IMR-90 (cell line): ENCODE measurements at regions not wholly inside any gene's neighbourhood (a gene's known extent, or its start where the extent isn't known, plus 50 kb on each side); places are given as distances from the start of the nearest gene placed in this dataset.

Experiments used
- ATAC-seq: fragments of 200-7000 bp; cut with Tn5 transposase; 2 replicates; pipeline ENCODE4 v1.9.1; 2020; ENCODE audit warnings: low read depth, mild to moderate bottlenecking, moderate library complexity
- BruUV-seq: library from RNA; stranded (reverse); fragments of 400-500 nt; replicated peaks from 2 replicates; lab custom pipeline; 2021; lab: Mats Ljungman, UMichigan
- CTCF ChIA-PET: fragments of 300-600 bp; formaldehyde crosslinking; extraction: SDS; loops from one replicate; lab custom pipeline; 2021; ENCODE audit warnings: antibody characterized with exemption; lab: Yijun Ruan, JAX
- POLR2A ChIA-PET: fragments of 300-600 bp; sonication (Branson Sonifier 250); formaldehyde crosslinking; loops from one replicate; lab custom pipeline; 2022; ENCODE audit warnings: antibody characterized with exemption; ENCODE audit not compliant: unreplicated experiment; lab: Charles Lee
- DNase-seq: peaks from one replicate; pipeline ENCODE4 v3.0.0; 2013
- H2AFZ ChIP-seq: replicated peaks from 2 replicates; pipeline ENCODE3; 2013; ENCODE audit warnings: low read length, mild to moderate bottlenecking; ENCODE audit not compliant: poor library complexity
- H2AK5ac ChIP-seq: 2 replicates; pipeline ENCODE4 v1.6.1; 2013; ENCODE audit warnings: low read depth, low read length, inconsistent platforms
- H2AK9ac ChIP-seq: replicated peaks from 2 replicates; pipeline ENCODE3; 2013; ENCODE audit warnings: mild to moderate bottlenecking, low read depth, low read length, moderate library complexity; ENCODE audit not compliant: poor library complexity
- H2BK120ac ChIP-seq: 2 replicates; pipeline ENCODE4 v1.6.1; 2013; ENCODE audit warnings: low read depth, low read length, inconsistent platforms
- H2BK15ac ChIP-seq: 3 replicates; pipeline ENCODE4 v1.6.1; 2013; ENCODE audit warnings: low read depth, low read length, inconsistent platforms
- H2BK20ac ChIP-seq: 2 replicates; pipeline ENCODE4 v1.6.1; 2013; ENCODE audit warnings: low read depth, mild to moderate bottlenecking, inconsistent platforms, low read length, moderate library complexity
- H2BK5ac ChIP-seq: 2 replicates; pipeline ENCODE4 v1.6.1; 2013; ENCODE audit warnings: mild to moderate bottlenecking, low read depth, low read length, inconsistent platforms; ENCODE audit not compliant: poor library complexity, severe bottlenecking
- H3K14ac ChIP-seq: replicated peaks from 2 replicates; pipeline ENCODE4 v1.6.1; 2013; ENCODE audit warnings: low read depth, low read length, inconsistent platforms
- H3K18ac ChIP-seq: 2 replicates; pipeline ENCODE4 v1.6.1; 2013; ENCODE audit warnings: low read depth, low read length, control low read depth
- H3K23ac ChIP-seq: 2 replicates; pipeline ENCODE4 v1.6.1; 2013; ENCODE audit warnings: low read depth, low read length, inconsistent platforms
- H3K27ac ChIP-seq: 2 replicates; pipeline ENCODE4 v1.5.1; 2013; ENCODE audit warnings: mild to moderate bottlenecking, control low read depth, low read length; ENCODE audit not compliant: insufficient read depth
- H3K27me3 ChIP-seq: 2 replicates; pipeline ENCODE4 v1.6.1; 2013; ENCODE audit warnings: low read length; ENCODE audit not compliant: control insufficient read depth, insufficient read depth
- H3K36me3 ChIP-seq: 2 replicates; pipeline ENCODE4 v1.6.1; 2013; ENCODE audit warnings: low read length, mixed read lengths; ENCODE audit not compliant: control insufficient read depth, insufficient read depth
- H3K4ac ChIP-seq: 2 replicates; pipeline ENCODE4 v1.6.1; 2013; ENCODE audit warnings: low read depth, low read length, inconsistent platforms
- H3K4me1 ChIP-seq: 2 replicates; pipeline ENCODE4 v1.6.1; 2013; ENCODE audit warnings: low read length, mixed read lengths; ENCODE audit not compliant: control insufficient read depth, insufficient read depth
- H3K4me2 ChIP-seq: 2 replicates; pipeline ENCODE4 v1.6.1; 2013; ENCODE audit warnings: low read depth, mild to moderate bottlenecking, control low read depth, low read length, moderate library complexity
- H3K4me3 ChIP-seq: 2 replicates; pipeline ENCODE4 v1.5.1; 2013; ENCODE audit warnings: low read depth, mild to moderate bottlenecking, control low read depth, low read length, moderate library complexity; ENCODE audit not compliant: insufficient read depth
- H3K56ac ChIP-seq: 2 replicates; pipeline ENCODE4 v1.6.1; 2013; ENCODE audit warnings: low read length, inconsistent platforms; ENCODE audit not compliant: insufficient read depth; ENCODE audit errors: extremely low read depth
- H3K79me1 ChIP-seq, 2 experiments: 2 replicates each; pipeline ENCODE4 v1.6.1; 2013; ENCODE audit warnings: low read length in 2 of 2, inconsistent platforms in 1 of 2, low read depth in 1 of 2
- H3K9ac ChIP-seq: 2 replicates; pipeline ENCODE4 v1.6.1; 2013; ENCODE audit warnings: low read depth, low read length, control low read depth
- H3K9me1 ChIP-seq: 2 replicates; pipeline ENCODE4 v1.6.1; 2013; ENCODE audit warnings: low read length, inconsistent platforms; ENCODE audit not compliant: insufficient read depth
- H3K9me3 ChIP-seq: 2 replicates; pipeline ENCODE4 v1.6.1; 2013; ENCODE audit warnings: low read length; ENCODE audit not compliant: control insufficient read depth, insufficient read depth
- H4K20me1 ChIP-seq: 2 replicates; pipeline ENCODE4 v1.6.1; 2013; ENCODE audit warnings: low read length, inconsistent platforms; ENCODE audit not compliant: insufficient read depth
- H4K5ac ChIP-seq: 2 replicates; pipeline ENCODE4 v1.6.1; 2013; ENCODE audit warnings: mild to moderate bottlenecking, low read depth, low read length, control low read depth
- H4K8ac ChIP-seq, 2 experiments: 2 replicates each; pipeline ENCODE4 v1.6.1; 2013; ENCODE audit warnings: low read depth in 2 of 2, low read length in 2 of 2, control low read depth in 1 of 2, inconsistent platforms in 1 of 2
- H4K91ac ChIP-seq: 2 replicates; pipeline ENCODE4 v1.6.1; 2013; ENCODE audit warnings: low read depth, low read length, inconsistent platforms; ENCODE audit not compliant: insufficient read depth
- BHLHE40 ChIP-seq: fragments of 150-350 bp; IDR thresholded peaks from 2 replicates; pipeline ENCODE4 v1.6.1; 2016; ENCODE audit warnings: mild to moderate bottlenecking, low read depth, low read length
- CHD1 ChIP-seq: IDR thresholded peaks from 2 replicates; pipeline ENCODE4 v1.6.1; 2012; ENCODE audit warnings: low read depth, low read length, improper control_type of control experiment
- ELK1 ChIP-seq: fragments of 150-350 bp; IDR thresholded peaks from 2 replicates; pipeline ENCODE4 v1.6.1; 2016; ENCODE audit warnings: low read depth, mild to moderate bottlenecking, low read length, moderate library complexity, borderline replicate concordance
- MAFK ChIP-seq: IDR thresholded peaks from 2 replicates; pipeline ENCODE4 v1.6.1; 2012; ENCODE audit warnings: low read depth, low read length, improper control_type of control experiment
- MXI1 ChIP-seq: IDR thresholded peaks from 2 replicates; pipeline ENCODE4 v1.6.1; 2012; ENCODE audit warnings: low read depth, mild to moderate bottlenecking, low read length, moderate library complexity, borderline replicate concordance
- NFE2L2 ChIP-seq: fragments of 150-350 bp; IDR thresholded peaks from 2 replicates; pipeline ENCODE4 v1.6.1; 2016; ENCODE audit warnings: low read depth, mild to moderate bottlenecking, low read length
- POLR2A ChIP-seq: IDR thresholded peaks from 2 replicates; pipeline ENCODE4 v1.6.1; 2012; ENCODE audit warnings: mild to moderate bottlenecking, low read depth, low read length
- RCOR1 ChIP-seq: IDR thresholded peaks from 2 replicates; pipeline ENCODE4 v1.6.1; 2012; ENCODE audit warnings: mild to moderate bottlenecking, low read length, improper control_type of control experiment; ENCODE audit not compliant: insufficient replicate concordance
- RFX5 ChIP-seq: IDR thresholded peaks from 2 replicates; pipeline ENCODE4 v1.8.0; 2012; ENCODE audit warnings: low read depth, mild to moderate bottlenecking, low read length, moderate library complexity
- WGBS, 2 experiments: methylation state at CpG; one replicate each; pipeline versions ENCODE4 v1.1.5 to v1.1.7; 2013; ENCODE audit warnings: missing lambda C conversion rate in 2 of 2; ENCODE audit not compliant: insufficient read length in 1 of 2; ENCODE audit errors: extremely low coverage in 2 of 2; 5-methylcytosine and 5-hydroxymethylcytosine counted together
- dilution Hi-C: fragments of 300-500 bp; cut with HindIII; formaldehyde crosslinking; loops from one replicate; pipeline ENCODE4 v1.14.3; 2018; ENCODE audit warnings: low sequenced_read_pairs; ENCODE audit not compliant: unreplicated experiment
- in situ Hi-C: fragments of 300-500 bp; cut with MboI; formaldehyde crosslinking; loops from 3 replicates; pipeline ENCODE4 v1.14.3; 2019; ENCODE audit warnings: low sequenced_read_pairs, inconsistent platforms, mixed read lengths
- intact Hi-C: fragments of 100-400 bp; cut with micrococcal nuclease; formaldehyde crosslinking; loops from 2 replicates; pipeline ENCODE4 v1.10.0; 2022
- TF ChIP-seq, protein P1 (sequence below): fragments of 150-350 bp; IDR thresholded peaks from 2 replicates; pipeline ENCODE4 v1.6.1; 2017; ENCODE audit warnings: mild to moderate bottlenecking, antibody characterized with exemption, low read length, low read depth
- TF ChIP-seq, protein P2 (sequence below): conservative IDR thresholded peaks from 2 replicates; pipeline ENCODE4 v1.5.1; 2012; ENCODE audit warnings: mild to moderate bottlenecking, low read depth, low read length, improper control_type of control experiment

DNA sequence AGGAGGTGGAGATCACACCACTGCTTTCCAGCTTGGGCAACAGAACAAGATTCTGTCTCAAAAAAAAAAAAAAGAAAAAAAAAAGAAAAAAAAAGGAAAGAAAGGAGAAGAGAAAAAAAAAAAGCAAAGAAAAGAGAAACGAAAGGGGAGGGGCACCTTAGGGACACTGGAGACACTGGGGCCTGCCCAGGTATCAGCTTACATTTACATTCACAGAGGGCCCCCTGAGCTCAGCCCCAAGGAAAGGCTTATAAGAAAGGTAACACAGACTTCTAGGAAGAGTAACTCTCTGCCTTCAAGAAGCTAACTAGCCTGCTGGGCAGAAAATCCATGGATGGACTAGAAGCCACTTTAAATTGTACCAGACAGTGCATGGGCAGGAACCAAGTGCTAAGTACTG is 108.8 kb downstream of the NPY start:
- Histone ChIP-seq H2BK5ac (no peak overlapping the region), H3K27ac (no peak overlapping the region), H2AFZ (no peak overlapping the region), H3K9ac (no peak overlapping the region), H2AK9ac (no peak overlapping the region), H3K4me2 (no peak overlapping the region), H3K4me1 (no peaks in the 10 kb centered on the region), H4K91ac (no peak overlapping the region), H2BK20ac (no peak overlapping the region), H3K79me1 (no peaks in the 10 kb centered on the region), H4K20me1 (no peaks in the 10 kb centered on the region), H2AK5ac (no peak overlapping the region), H3K27me3 (0 out of 2 replicates have a peak, but pooled peaks cover 1% of the 10 kb centered on the region), H3K9me1 (no peaks in the 10 kb centered on the region), H3K4ac (no peak overlapping the region), H3K18ac (no peak overlapping the region), H3K9me3 (no peaks in the 10 kb centered on the region), H2BK120ac (no peak overlapping the region), H4K5ac (no peak overlapping the region), H3K14ac (no peak overlapping the region), H3K4me3 (no peak overlapping the region), H3K36me3 (no peaks in the 10 kb centered on the region), H3K56ac (no peak overlapping the region), H3K23ac (no peak overlapping the region), H4K8ac (no peak overlapping the region), H2BK15ac (no peak overlapping the region)
- DNase-seq (no peak), ATAC-seq (no peak)
- no TSS peak for BruUV-seq
- TF ChIP-seq NFE2L2 (no peak), MAFK (no peak), POLR2A (no peak), RCOR1 (no peak), MXI1 (no peak), ELK1 (no peak), RFX5 (no peak), BHLHE40 (no peak), CHD1 (no peak)
- TF ChIP-seq, protein P1, sequence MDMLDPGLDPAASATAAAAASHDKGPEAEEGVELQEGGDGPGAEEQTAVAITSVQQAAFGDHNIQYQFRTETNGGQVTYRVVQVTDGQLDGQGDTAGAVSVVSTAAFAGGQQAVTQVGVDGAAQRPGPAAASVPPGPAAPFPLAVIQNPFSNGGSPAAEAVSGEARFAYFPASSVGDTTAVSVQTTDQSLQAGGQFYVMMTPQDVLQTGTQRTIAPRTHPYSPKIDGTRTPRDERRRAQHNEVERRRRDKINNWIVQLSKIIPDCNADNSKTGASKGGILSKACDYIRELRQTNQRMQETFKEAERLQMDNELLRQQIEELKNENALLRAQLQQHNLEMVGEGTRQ, result no peak
- TF ChIP-seq, protein P2, sequence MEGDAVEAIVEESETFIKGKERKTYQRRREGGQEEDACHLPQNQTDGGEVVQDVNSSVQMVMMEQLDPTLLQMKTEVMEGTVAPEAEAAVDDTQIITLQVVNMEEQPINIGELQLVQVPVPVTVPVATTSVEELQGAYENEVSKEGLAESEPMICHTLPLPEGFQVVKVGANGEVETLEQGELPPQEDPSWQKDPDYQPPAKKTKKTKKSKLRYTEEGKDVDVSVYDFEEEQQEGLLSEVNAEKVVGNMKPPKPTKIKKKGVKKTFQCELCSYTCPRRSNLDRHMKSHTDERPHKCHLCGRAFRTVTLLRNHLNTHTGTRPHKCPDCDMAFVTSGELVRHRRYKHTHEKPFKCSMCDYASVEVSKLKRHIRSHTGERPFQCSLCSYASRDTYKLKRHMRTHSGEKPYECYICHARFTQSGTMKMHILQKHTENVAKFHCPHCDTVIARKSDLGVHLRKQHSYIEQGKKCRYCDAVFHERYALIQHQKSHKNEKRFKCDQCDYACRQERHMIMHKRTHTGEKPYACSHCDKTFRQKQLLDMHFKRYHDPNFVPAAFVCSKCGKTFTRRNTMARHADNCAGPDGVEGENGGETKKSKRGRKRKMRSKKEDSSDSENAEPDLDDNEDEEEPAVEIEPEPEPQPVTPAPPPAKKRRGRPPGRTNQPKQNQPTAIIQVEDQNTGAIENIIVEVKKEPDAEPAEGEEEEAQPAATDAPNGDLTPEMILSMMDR, result no peak
- POLR2A ChIA-PET, result no interaction called here
- intact Hi-C loops, result no loop called here
- dilution Hi-C loops, result no loop called here
- in situ Hi-C loops, result no loop called here
- whole genome bisulfite sequencing, 2 experiments, result no CpG with 5 or more reads among the region's 1 CpG
- CTCF ChIA-PET, result no interaction called here
